Stimulated activated naive CD8-positive, alpha-beta T cell treated with anti-CD3 and anti-CD28 coated beads, Interleukin-15, amount 100 ng/mL, for 72 hours (primary cell): ENCODE measurements at regions not wholly inside any gene's neighbourhood (a gene's known extent, or its start where the extent isn't known, plus 50 kb on each side); places are given as distances from the start of the nearest gene placed in this dataset.

ENCODE experiments used
- ATAC-seq: fragments of 150-1000 bp; cut with Tn5 transposase; 2 replicates; pipeline ENCODE4 v1.10.0; 2021; ENCODE audit warnings: mild to moderate bottlenecking, moderate library complexity
- DNase-seq, 2 donors: peaks; one replicate each; pipeline ENCODE4 v3.0.0; 2021 to 2022
- H3K27ac Mint-ChIP-seq, 2 donors: one replicate each; pipeline ENCODE4 v1.8.0; 2022; ENCODE audit warnings: mild to moderate bottlenecking in 2 of 2, mixed read lengths in 2 of 2, moderate library complexity in 2 of 2
- H3K27me3 Mint-ChIP-seq: one replicate; pipeline ENCODE4 v1.8.0; 2022; ENCODE audit warnings: mixed read lengths
- H3K4me1 Mint-ChIP-seq: one replicate; pipeline ENCODE4 v1.8.0; 2022; ENCODE audit warnings: mild to moderate bottlenecking, mixed read lengths
- H3K4me3 Mint-ChIP-seq, 2 donors: one replicate each; pipeline ENCODE4 v1.8.0; 2022; ENCODE audit warnings: mild to moderate bottlenecking in 2 of 2, mixed read lengths in 2 of 2, moderate library complexity in 1 of 2
- H3K9me3 Mint-ChIP-seq, 2 donors: one replicate each; pipeline ENCODE4 v1.8.0; 2022; ENCODE audit warnings: mixed read lengths in 2 of 2

- no peaks in the 10 kb centered on the region for H3K27me3 Mint-ChIP-seq
- H3K27ac Mint-ChIP-seq: no peak overlapping the region
- ATAC-seq: no peak
- no peak for DNase-seq
- H3K4me1 Mint-ChIP-seq: peaks cover 11% of the 10 kb centered on the region
- no peaks in the 10 kb centered on the region for H3K9me3 Mint-ChIP-seq
- no peak overlapping the region for H3K4me3 Mint-ChIP-seq
Observed at GRCh38 chr16:17612336-17612735, 141.6 kb upstream of the XYLT1 start.

DNA sequence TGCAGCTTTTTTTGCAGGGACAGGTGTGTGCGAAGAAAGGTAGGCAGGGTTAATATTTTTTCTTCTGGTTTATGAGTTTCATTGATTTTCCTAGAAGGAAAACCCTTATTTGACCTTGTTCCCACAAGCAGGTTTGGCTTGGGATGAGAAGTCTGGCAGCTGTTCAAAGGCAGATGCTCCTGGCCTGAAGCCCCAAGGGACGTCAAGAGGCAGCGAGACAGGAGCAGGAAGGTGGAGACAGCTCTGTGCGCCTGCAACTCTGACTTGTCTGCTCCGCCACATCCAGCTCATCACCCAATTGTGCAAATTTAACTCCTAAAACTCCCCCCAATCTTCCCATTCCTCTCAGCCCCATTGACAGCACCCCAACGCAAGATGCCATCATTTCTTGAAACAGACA is 136.8 kb upstream of the XYLT1 start:
- no peaks in the 10 kb centered on the region for H3K27me3 Mint-ChIP-seq
- no peak for ATAC-seq
- H3K4me3 Mint-ChIP-seq: peak overlapping the region in 1 of 2 donors; percentile 4
- H3K4me1 Mint-ChIP-seq: peaks cover 24% of the 10 kb centered on the region
- H3K9me3 Mint-ChIP-seq: no peaks in the 10 kb centered on the region
- no peak for DNase-seq
- H3K27ac Mint-ChIP-seq: peak overlapping the region in 1 of 2 donors; percentile 22

DNA sequence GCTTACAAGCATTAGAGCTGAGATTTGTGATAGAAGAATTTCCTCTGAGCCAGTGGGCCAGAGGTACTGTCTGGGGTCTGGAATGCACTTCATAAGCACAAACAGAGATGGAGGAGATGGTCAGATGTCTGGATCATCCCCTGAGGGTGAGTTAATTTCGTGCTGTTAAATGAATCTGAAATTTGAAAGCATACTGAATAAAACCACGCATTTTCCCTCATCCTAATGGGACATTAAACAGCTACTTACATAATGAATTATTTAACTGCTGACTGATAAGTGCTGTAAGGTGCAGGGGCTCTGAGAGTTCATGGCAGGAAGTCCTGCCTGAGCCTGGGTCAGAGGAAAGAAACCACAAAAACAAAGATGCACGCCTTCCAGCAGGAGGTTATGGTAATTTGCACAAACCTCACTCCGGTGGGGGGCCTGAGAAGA is 136.3 kb upstream of the XYLT1 start:
- Mint-ChIP-seq H3K27me3 (no peaks in the 10 kb centered on the region), H3K4me3 (peak overlapping the region; percentile 10 to 17), H3K27ac (peak overlapping the region; percentile 4 to 85), H3K9me3 (peaks cover 0 to 2% of the 10 kb centered on the region in 2 donors), H3K4me1 (peaks cover 24% of the 10 kb centered on the region)
- ATAC-seq (peak; percentile 67), DNase-seq (no peak)

GRCh38 chr16:17606460-17606859 is 135.7 kb upstream of the XYLT1 start:
- peaks cover 24% of the 10 kb centered on the region for H3K4me1 Mint-ChIP-seq
- peak overlapping the region; percentile 10 to 25 for H3K4me3 Mint-ChIP-seq
- H3K9me3 Mint-ChIP-seq: peaks cover 0 to 8% of the 10 kb centered on the region in 2 donors

GRCh38 chr16:17605784-17606183 is 135.0 kb upstream of the XYLT1 start:
- DNase-seq (no peak), ATAC-seq (no peak)
- Mint-ChIP-seq H3K27me3 (no peaks in the 10 kb centered on the region), H3K27ac (no peak overlapping the region), H3K4me3 (no peak overlapping the region), H3K4me1 (peaks cover 24% of the 10 kb centered on the region), H3K9me3 (peaks cover 0 to 8% of the 10 kb centered on the region in 2 donors)

More at GRCh38 chr16:17606460-17606859, 135.7 kb upstream of the XYLT1 start:
- no peak for ATAC-seq
- Mint-ChIP-seq H3K27ac (peak overlapping the region in 1 of 2 donors; percentile 85), H3K27me3 (no peaks in the 10 kb centered on the region)
- no peak for DNase-seq

DNA sequence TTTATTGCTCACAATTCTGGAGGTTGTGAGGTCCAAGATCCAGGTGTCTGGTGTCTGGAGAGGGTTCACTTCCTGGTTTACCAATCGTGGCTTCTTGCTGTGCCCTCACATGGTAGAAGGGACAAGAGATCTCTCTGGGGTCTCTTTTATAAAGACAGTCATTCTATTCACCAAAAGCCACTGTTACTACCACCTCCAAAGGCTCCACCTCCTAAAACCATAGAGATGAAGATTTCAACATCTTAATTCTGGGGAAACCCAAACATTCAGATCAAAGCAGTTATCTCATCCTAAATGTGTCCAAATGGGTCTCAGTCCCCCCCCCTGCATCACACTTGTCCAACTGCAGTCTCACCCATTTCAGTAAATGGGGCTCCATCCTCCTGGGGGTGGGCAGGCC is 132.9 kb upstream of the XYLT1 start:
- DNase-seq (no peak), ATAC-seq (peak; percentile 48)
- Mint-ChIP-seq H3K4me3 (no peak overlapping the region), H3K27ac (peak overlapping the region in 1 of 2 donors; percentile 34), H3K4me1 (peaks cover 24% of the 10 kb centered on the region), H3K27me3 (no peaks in the 10 kb centered on the region), H3K9me3 (peaks cover 3 to 17% of the 10 kb centered on the region in 2 donors)

GRCh38 chr16:17602678-17603077 is 131.9 kb upstream of the XYLT1 start:
- H3K27me3 Mint-ChIP-seq: no peaks in the 10 kb centered on the region
- DNase-seq (no peak), ATAC-seq (no peak)
- no peak overlapping the region for H3K27ac Mint-ChIP-seq
- H3K9me3 Mint-ChIP-seq: peaks cover 12 to 26% of the 10 kb centered on the region in 2 donors
- peaks cover 19% of the 10 kb centered on the region for H3K4me1 Mint-ChIP-seq
- H3K4me3 Mint-ChIP-seq: no peak overlapping the region

DNA sequence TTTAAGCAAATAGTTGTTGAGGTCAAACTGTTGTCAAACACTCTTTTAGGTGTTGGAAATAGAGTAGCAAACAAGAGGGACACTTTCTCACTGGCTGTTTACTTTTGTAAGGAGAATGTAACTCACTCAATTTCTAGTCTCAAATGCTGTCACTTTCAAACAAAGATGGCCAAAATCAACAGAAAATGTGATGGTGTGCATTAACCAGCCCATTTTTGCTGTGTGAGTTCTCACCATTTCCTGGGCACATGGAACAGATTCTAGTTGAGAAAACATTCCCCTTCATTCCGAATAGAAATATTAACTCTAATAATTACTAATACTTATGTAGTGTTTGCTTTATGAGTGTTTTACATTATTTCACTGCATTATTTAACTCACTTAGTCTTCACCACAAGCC is 128.2 kb upstream of the XYLT1 start:
- no peak overlapping the region for H3K27ac Mint-ChIP-seq
- ATAC-seq: no peak

DNA sequence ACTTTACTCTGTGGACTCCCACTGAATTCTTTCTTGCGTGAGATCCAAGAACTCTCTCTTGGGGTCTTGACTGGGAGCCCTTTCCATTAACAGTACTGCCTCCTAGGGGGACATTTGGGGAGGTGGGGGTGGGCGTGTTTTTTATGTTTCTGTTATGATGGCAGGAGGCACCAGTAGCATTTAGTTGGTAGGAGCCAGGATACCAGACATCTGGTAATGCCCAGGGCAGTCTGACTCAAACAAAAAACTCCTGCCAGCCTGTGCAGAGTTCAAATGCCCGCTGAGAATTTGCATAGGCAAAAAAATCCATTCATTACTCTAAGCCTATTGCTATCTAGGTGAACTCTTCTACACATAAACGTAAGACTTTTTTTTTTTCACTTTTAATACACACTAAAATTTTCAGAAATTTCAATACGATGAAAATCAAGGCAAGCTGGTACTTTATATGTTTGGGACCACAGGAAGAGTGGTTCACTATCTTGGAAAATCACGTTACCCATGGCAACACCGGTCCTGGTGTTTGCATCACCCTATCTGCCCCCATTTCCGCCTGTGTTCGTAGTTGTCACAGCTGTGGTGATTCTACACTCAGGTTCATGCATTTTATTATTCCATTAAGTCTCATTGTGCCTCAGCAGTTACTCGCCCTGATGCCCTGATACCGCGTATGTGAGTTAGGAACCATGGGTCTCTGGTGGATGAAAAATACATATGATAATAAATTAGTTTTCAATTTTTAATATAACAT is 121.1 kb upstream of the XYLT1 start:
- Mint-ChIP-seq H3K9me3 (peaks cover 7 to 12% of the 10 kb centered on the region in 2 donors), H3K4me3 (peak overlapping the region in 1 of 2 donors; percentile 44), H3K27me3 (peaks cover 29% of the 10 kb centered on the region), H3K27ac (peak overlapping the region; percentile 74 to 85), H3K4me1 (peaks cover 6% of the 10 kb centered on the region)
- ATAC-seq (peak; percentile 52), DNase-seq (peak in 1 of 2 donors; percentile 22)

More for the DNA sequence above, 128.2 kb upstream of the XYLT1 start:
- Mint-ChIP-seq H3K4me3 (no peak overlapping the region), H3K9me3 (peaks cover 17 to 28% of the 10 kb centered on the region in 2 donors), H3K27me3 (no peaks in the 10 kb centered on the region), H3K4me1 (peaks cover 5% of the 10 kb centered on the region)
- no peak for DNase-seq

- Mint-ChIP-seq H3K9me3 (peaks cover 10 to 13% of the 10 kb centered on the region in 2 donors), H3K4me1 (peaks cover 6% of the 10 kb centered on the region), H3K27me3 (peaks cover 29% of the 10 kb centered on the region), H3K27ac (peak overlapping the region; percentile 78 to 85), H3K4me3 (peak overlapping the region in 1 of 2 donors; percentile 44)
- DNase-seq (peak; percentile 44 to 74), ATAC-seq (peak; percentile 90)
Observed at GRCh38 chr16:17590711-17591654, 120.2 kb upstream of the XYLT1 start.

GRCh38 chr16:17589898-17590297 is 119.1 kb upstream of the XYLT1 start:
- Mint-ChIP-seq H3K27me3 (peaks cover 29% of the 10 kb centered on the region), H3K27ac (peak overlapping the region in 1 of 2 donors; percentile 68), H3K9me3 (peaks cover 21% of the 10 kb centered on the region in 2 donors), H3K4me3 (no peak overlapping the region), H3K4me1 (peaks cover 6% of the 10 kb centered on the region)
- no peak for DNase-seq
- no peak for ATAC-seq

- peaks cover 22 to 32% of the 10 kb centered on the region in 2 donors for H3K9me3 Mint-ChIP-seq
- H3K4me1 Mint-ChIP-seq: no peaks in the 10 kb centered on the region
- no peak for DNase-seq
- no peak overlapping the region for H3K27ac Mint-ChIP-seq
- H3K4me3 Mint-ChIP-seq: no peak overlapping the region
- no peak for ATAC-seq
- peaks cover 32% of the 10 kb centered on the region for H3K27me3 Mint-ChIP-seq
Observed at GRCh38 chr16:17585449-17586074, 114.8 kb upstream of the XYLT1 start.

DNA sequence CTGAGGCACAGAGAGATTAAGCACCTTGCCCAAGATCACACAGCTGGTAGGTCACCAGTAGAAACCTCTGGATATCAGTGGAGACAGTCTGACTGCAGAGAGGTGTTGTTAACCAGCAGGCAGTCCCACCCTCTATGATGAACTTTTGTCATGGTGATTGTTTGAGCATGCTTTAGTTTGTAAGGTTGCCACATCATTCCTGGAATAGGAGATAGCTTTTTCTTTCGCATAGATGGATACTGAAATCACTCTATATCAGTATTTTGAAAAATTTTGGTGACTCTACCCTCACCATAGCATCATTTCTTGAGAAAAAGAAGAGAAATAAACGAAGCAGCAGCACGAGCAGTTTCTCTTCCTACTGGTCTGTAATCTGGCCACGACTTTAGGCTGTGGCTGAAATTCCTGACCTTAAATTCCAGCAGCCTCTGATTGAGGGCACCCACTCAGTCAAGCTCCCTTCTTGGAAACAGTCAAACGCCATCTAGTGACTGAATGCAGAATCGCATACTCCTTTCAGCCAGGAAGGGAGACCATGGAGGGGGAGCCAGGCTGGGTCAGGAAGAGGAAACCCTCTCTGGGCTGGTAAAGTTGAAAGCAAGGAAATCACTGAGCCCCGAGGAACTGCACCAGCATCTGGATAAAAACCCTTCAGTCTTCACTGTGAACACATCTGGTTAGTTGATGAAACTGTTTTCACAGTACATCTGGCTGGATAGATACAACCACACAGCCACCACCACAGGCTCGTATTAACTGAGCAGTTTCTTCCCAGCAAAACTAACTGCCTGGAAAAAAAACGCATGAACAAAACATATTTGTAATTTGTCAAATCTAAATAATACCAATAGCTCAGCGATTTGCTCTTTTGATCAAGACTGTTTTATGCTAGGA is 108.5 kb upstream of the XYLT1 start:
- DNase-seq: peak; percentile 42 to 44
- Mint-ChIP-seq H3K27me3 (peaks cover 5% of the 10 kb centered on the region), H3K4me3 (no peak overlapping the region), H3K4me1 (peaks cover 6% of the 10 kb centered on the region), H3K9me3 (peaks cover 4% of the 10 kb centered on the region in 2 donors), H3K27ac (no peak overlapping the region)
- peak; percentile 76 for ATAC-seq

GRCh38 chr16:17574256-17574655 is 103.5 kb upstream of the XYLT1 start:
- Mint-ChIP-seq H3K27me3 (no peaks in the 10 kb centered on the region), H3K27ac (no peak overlapping the region), H3K9me3 (no peaks in the 10 kb centered on the region), H3K4me3 (no peak overlapping the region), H3K4me1 (peaks cover 6% of the 10 kb centered on the region)
- ATAC-seq (no peak), DNase-seq (no peak)
